Activated CD8-positive, alpha-beta memory T cell treated with anti-CD3 and anti-CD28 coated beads, Interleukin-2, amount 10 ng/mL, durations not matched to agents 7 days and 5 days (primary cell): ENCODE measurements at regions not wholly inside any gene's neighbourhood (a gene's known extent, or its start where the extent isn't known, plus 50 kb on each side); places are given as distances from the start of the nearest gene placed in this dataset.
"Not testable (repeated sequence)": the region's sequence is repeated elsewhere in the genome, so short reads cannot be mapped to it uniquely, and the experiment has no call there.

Source experiments
- ATAC-seq: fragments of 150-1000 bp; cut with Tn5 transposase; one replicate; pipeline ENCODE4 v1.10.0; 2021; ENCODE audit warnings: moderate library complexity
- CTCF ChIA-PET: fragments of 350-600 bp; sonication (Branson Sonifier 250); formaldehyde crosslinking; loops from one replicate; lab custom pipeline; 2021; ENCODE audit warnings: antibody characterized with exemption; lab: Charles Lee
- DNase-seq: peaks from one replicate; pipeline ENCODE4 v3.0.0-alpha.2; 2020
- H3K27ac Mint-ChIP-seq: one replicate; pipeline ENCODE4 v1.8.0; 2021; ENCODE audit warnings: mild to moderate bottlenecking, mixed read lengths
- H3K27me3 Mint-ChIP-seq: one replicate; pipeline ENCODE4 v1.8.0; 2021; ENCODE audit warnings: mixed read lengths
- H3K36me3 Mint-ChIP-seq: one replicate; pipeline ENCODE4 v1.8.0; 2021; ENCODE audit warnings: mild to moderate bottlenecking, mixed read lengths
- H3K4me1 Mint-ChIP-seq: one replicate; pipeline ENCODE4 v1.8.0; 2021; ENCODE audit warnings: mixed read lengths
- H3K4me3 Mint-ChIP-seq: one replicate; pipeline ENCODE4 v1.8.0; 2021; ENCODE audit warnings: mild to moderate bottlenecking, moderate library complexity, mixed read lengths
- H3K9me3 Mint-ChIP-seq: one replicate; pipeline ENCODE4 v1.8.0; 2022; ENCODE audit warnings: low read depth, mixed read lengths

GRCh38 chr1:169042377-169042776 lies 64.1 kb upstream of the ATP1B1 start:
- H3K4me3 Mint-ChIP-seq, result no peak overlapping the region
- peaks cover 41% of the 10 kb centered on the region for H3K36me3 Mint-ChIP-seq
- H3K27ac Mint-ChIP-seq, result peak overlapping the region; percentile 91
- CTCF ChIA-PET, result interaction anchor here (0.7 to 1.2 kb wide), 2 partner anchors 16 to 61 kb away, joined by 3 read pairs; no protein-coding TSS in a partner anchor
- DNase-seq (no peak), ATAC-seq (no peak)
- peaks cover 3% of the 10 kb centered on the region for H3K9me3 Mint-ChIP-seq
- peaks cover 2% of the 10 kb centered on the region for H3K27me3 Mint-ChIP-seq
- H3K4me1 Mint-ChIP-seq, result peaks cover 48% of the 10 kb centered on the region

DNA sequence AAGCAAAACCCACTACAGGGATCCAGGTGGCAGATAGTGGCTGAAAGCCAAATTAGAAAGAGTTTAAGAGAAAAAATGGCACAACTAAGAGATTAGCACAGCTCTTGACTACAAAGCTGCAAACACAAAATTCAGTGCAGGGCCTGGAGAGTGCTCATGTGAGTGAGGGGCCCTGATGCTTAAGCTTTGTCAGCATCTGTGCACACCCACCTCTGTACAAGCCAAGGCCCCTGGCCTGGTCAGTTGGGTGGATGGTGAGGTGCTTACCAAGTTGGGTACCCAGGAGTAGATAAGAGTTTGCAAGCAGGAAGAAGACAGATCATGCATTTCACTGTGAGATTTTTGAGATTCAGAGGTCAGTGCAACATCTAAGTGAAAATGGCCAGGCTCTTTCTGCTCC lies 62.7 kb upstream of the ATP1B1 start:
- no peak for DNase-seq
- no peaks in the 10 kb centered on the region for H3K27me3 Mint-ChIP-seq
- peaks cover 57% of the 10 kb centered on the region for H3K4me1 Mint-ChIP-seq
- no peaks in the 10 kb centered on the region for H3K9me3 Mint-ChIP-seq
- peak; percentile 14 for ATAC-seq
- H3K27ac Mint-ChIP-seq, result peak overlapping the region; percentile 91
- CTCF ChIA-PET, result no interaction called here
- no peak overlapping the region for H3K4me3 Mint-ChIP-seq
- peaks cover 32% of the 10 kb centered on the region for H3K36me3 Mint-ChIP-seq

GRCh38 chr1:169044296-169044695 lies 62.2 kb upstream of the ATP1B1 start:
- Mint-ChIP-seq H3K27me3 (no peaks in the 10 kb centered on the region), H3K9me3 (no peaks in the 10 kb centered on the region), H3K27ac (peak overlapping the region; percentile 91), H3K4me1 (peaks cover 62% of the 10 kb centered on the region), H3K36me3 (peaks cover 28% of the 10 kb centered on the region), H3K4me3 (peak overlapping the region; percentile 26)
- ATAC-seq (peak; percentile 99), DNase-seq (peak; percentile 83)
- CTCF ChIA-PET, result no interaction called here

GRCh38 chr1:169044971-169045370 lies 61.5 kb upstream of the ATP1B1 start:
- Mint-ChIP-seq H3K36me3 (peaks cover 23% of the 10 kb centered on the region), H3K27ac (peak overlapping the region; percentile 91), H3K4me1 (peaks cover 65% of the 10 kb centered on the region), H3K9me3 (no peaks in the 10 kb centered on the region), H3K4me3 (no peak overlapping the region), H3K27me3 (no peaks in the 10 kb centered on the region)
- no peak for ATAC-seq
- CTCF ChIA-PET, result interaction anchor here (1.6 kb wide), 1 partner anchor 606 kb away, joined by 3 read pairs; no protein-coding TSS in a partner anchor
- DNase-seq, result no peak

- no peak overlapping the region for H3K4me3 Mint-ChIP-seq
- H3K9me3 Mint-ChIP-seq, result no peaks in the 10 kb centered on the region
- peaks cover 65% of the 10 kb centered on the region for H3K4me1 Mint-ChIP-seq
- H3K27me3 Mint-ChIP-seq, result no peaks in the 10 kb centered on the region
- CTCF ChIA-PET, result no interaction called here
- peaks cover 23% of the 10 kb centered on the region for H3K36me3 Mint-ChIP-seq
- no peak overlapping the region for H3K27ac Mint-ChIP-seq
- DNase-seq (no peak), ATAC-seq (no peak)
These were observed 59.8 kb upstream of the ATP1B1 start for GRCh38 chr1:169046671-169047070.

DNA sequence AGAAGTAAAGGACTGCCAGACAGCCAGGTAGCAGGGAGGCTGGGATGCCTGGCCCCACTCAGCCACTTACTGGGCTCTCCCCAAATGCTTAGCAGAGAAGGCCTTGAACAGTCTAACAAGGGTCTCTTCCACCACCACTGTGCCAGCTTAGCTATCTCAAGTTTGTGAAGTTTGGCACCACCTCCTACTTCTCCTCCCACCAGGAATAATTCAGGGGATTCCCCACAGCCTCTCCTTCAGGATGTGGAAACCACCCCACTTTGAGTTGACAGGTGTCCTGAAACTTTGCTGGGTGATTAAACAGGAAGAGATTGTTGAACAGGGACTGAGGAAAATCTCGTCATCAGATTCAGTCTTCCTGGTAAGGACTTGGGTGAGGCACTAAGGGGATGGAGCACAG lies 59.4 kb upstream of the ATP1B1 start:
- Mint-ChIP-seq H3K4me3 (no peak overlapping the region), H3K36me3 (peaks cover 22% of the 10 kb centered on the region), H3K9me3 (no peaks in the 10 kb centered on the region), H3K27ac (no peak overlapping the region), H3K27me3 (no peaks in the 10 kb centered on the region), H3K4me1 (peaks cover 65% of the 10 kb centered on the region)
- no peak for DNase-seq
- CTCF ChIA-PET, result no interaction called here
- ATAC-seq, result no peak

DNA sequence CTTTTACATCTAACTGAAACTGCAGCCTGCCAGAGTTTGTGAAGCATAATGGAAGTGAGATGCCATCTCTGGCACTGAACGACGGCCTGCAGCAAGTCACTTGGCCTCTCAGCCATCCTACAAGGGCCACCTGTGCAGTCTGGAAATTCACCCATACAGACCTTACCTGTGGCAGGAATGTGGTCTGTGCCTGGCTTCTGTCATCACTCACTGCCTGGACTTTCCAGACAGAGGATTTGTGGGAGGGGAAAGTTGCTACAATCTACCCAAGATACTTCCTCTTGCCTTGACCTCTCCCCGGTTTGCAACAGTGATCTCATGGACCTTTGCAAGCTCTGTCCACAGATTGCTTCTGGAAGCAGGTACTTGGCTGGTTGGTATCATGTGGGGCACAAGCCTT lies 58.4 kb upstream of the ATP1B1 start:
- no peak for ATAC-seq
- H3K9me3 Mint-ChIP-seq, result no peaks in the 10 kb centered on the region
- DNase-seq, result no peak
- H3K4me3 Mint-ChIP-seq, result no peak overlapping the region
- H3K27me3 Mint-ChIP-seq, result peaks cover 2% of the 10 kb centered on the region
- peaks cover 15% of the 10 kb centered on the region for H3K36me3 Mint-ChIP-seq
- H3K4me1 Mint-ChIP-seq, result peaks cover 65% of the 10 kb centered on the region
- CTCF ChIA-PET, result interaction anchor here (0.9 kb wide), 1 partner anchor 12 kb away, joined by 3 read pairs; no protein-coding TSS in a partner anchor
- no peak overlapping the region for H3K27ac Mint-ChIP-seq

DNA sequence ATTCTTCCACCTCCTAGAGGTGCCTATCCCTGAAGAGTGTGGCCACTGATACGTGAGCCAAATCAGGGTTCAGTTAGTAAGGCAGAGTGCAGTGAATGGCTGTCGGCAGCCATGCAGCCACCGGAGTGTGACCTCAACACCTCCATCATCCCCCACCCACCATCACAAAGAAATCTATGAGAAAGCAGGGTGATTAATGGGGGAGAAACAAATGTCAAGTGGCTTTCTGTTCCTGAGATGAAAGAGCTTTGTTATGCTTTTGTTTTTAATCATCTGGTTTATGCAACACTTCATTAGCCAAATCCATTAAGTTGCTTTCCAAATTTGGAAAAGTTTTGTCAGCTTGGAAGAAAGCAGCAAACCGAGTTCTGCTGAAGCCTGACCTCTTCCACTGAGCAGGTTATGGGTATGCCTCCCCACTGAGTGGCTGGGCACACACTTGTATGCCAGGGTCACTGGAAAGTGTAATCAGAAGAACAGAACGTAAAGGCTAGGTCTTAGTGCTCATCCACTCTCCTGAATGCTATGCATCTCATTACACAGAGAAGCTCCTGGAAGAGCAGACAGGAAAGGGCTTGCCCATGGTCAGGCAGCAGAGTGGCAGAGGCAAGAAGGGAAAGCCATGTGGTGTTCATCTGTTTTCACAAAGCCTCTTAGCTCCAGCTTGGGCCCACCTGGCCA lies 57.1 kb upstream of the ATP1B1 start:
- peaks cover 10% of the 10 kb centered on the region for H3K36me3 Mint-ChIP-seq
- H3K27ac Mint-ChIP-seq, result no peak overlapping the region
- CTCF ChIA-PET, result no interaction called here
- H3K4me1 Mint-ChIP-seq, result peaks cover 56% of the 10 kb centered on the region
- peaks cover 6% of the 10 kb centered on the region for H3K27me3 Mint-ChIP-seq
- H3K9me3 Mint-ChIP-seq, result no peaks in the 10 kb centered on the region
- ATAC-seq, result no peak
- H3K4me3 Mint-ChIP-seq, result no peak overlapping the region
- no peak for DNase-seq

DNA sequence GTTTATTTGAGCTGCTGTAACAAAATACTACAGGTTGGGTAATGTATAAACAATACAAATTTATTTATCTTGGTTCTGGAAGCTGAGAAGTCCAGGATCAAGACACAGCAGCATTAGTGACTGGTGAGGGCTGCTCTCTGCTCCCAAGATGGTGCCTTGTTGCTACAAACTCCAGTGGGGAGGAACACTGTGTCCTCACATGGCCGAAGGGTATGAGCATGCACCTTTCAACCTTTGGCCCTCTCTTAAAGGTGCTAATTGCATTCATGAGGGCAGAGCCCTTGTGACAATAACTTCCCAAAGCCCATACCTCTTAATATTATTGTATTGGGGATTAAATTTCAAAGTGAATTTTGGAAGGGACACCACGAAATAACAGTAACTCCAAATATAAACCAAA lies 55.3 kb upstream of the ATP1B1 start:
- H3K9me3 Mint-ChIP-seq, result no peaks in the 10 kb centered on the region

DNA sequence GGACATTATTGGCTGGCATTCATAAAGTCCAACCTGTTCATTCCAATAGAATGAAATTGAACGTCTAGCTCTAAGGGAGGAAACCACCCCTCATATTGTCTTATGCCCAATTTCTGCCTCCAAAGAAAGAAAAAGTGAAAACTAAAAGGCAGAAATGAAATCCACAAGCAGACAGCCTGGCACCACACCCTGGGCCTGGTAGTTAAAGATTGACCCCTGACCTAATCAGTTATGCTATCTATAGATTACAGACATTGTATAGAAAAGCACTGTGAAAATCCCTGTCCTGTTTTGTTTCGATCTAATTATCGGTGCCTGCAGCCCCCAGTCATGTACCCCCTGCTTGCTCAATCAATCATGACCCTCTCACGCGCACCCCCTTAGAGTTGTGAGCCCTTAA lies 54.3 kb upstream of the ATP1B1 start:
- H3K9me3 Mint-ChIP-seq, ATAC-seq, CTCF ChIA-PET, DNase-seq, H3K36me3 Mint-ChIP-seq, H3K27ac Mint-ChIP-seq, H3K4me3 Mint-ChIP-seq: not testable (repeated sequence)
- Mint-ChIP-seq H3K4me1 (peaks cover 28% of the 10 kb centered on the region), H3K27me3 (peaks cover 14% of the 10 kb centered on the region)

More for the DNA sequence above, 55.3 kb upstream of the ATP1B1 start:
- peaks cover 12% of the 10 kb centered on the region for H3K27me3 Mint-ChIP-seq
- ATAC-seq (no peak), DNase-seq (no peak)
- CTCF ChIA-PET, result no interaction called here
- no peak overlapping the region for H3K27ac Mint-ChIP-seq
- peaks cover 38% of the 10 kb centered on the region for H3K4me1 Mint-ChIP-seq
- peaks cover 4% of the 10 kb centered on the region for H3K36me3 Mint-ChIP-seq
- H3K4me3 Mint-ChIP-seq, result no peak overlapping the region

GRCh38 chr1:169052727-169053126 lies 53.8 kb upstream of the ATP1B1 start:
- H3K4me3 Mint-ChIP-seq, result no peak overlapping the region
- CTCF ChIA-PET, result no interaction called here
- H3K27ac Mint-ChIP-seq, result no peak overlapping the region
- ATAC-seq (no peak), DNase-seq (no peak)
- peaks cover 2% of the 10 kb centered on the region for H3K36me3 Mint-ChIP-seq
- no peaks in the 10 kb centered on the region for H3K9me3 Mint-ChIP-seq
- peaks cover 15% of the 10 kb centered on the region for H3K27me3 Mint-ChIP-seq
- H3K4me1 Mint-ChIP-seq, result peaks cover 24% of the 10 kb centered on the region

DNA sequence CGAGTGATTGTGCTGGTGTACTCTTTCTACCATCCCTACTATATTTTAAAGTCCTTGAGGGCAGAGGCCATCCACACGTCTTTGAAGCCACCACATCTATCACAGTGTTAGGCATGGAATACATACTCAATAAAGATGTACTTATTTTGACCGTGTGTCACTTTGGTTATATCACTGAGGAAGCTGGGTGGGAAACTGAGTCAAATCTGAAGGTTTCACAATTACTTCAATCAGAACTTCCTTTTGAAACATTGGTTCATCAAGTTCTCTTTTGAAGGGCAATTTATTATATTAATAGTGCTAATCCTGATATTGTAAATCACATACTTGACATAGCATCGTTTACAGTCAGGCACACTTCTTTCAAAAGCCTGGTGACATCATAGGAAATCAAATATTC lies 53.3 kb upstream of the ATP1B1 start:
- no peak overlapping the region for H3K4me3 Mint-ChIP-seq
- H3K36me3 Mint-ChIP-seq, result peaks cover 2% of the 10 kb centered on the region
- H3K27ac Mint-ChIP-seq, result no peak overlapping the region
- no peak for DNase-seq
- peaks cover 22% of the 10 kb centered on the region for H3K4me1 Mint-ChIP-seq
- CTCF ChIA-PET, result interaction anchor here (1.0 kb wide), 1 partner anchor 20 kb away, joined by 3 read pairs; no protein-coding TSS in a partner anchor
- H3K27me3 Mint-ChIP-seq, result peaks cover 15% of the 10 kb centered on the region
- H3K9me3 Mint-ChIP-seq, result no peaks in the 10 kb centered on the region
- ATAC-seq, result no peak
